ENCODE measurements at regions not wholly inside any gene's neighbourhood (a gene's known extent, or its start where the extent isn't known, plus 50 kb on each side); places are given as distances from the start of the nearest gene placed in this dataset.

DNA sequence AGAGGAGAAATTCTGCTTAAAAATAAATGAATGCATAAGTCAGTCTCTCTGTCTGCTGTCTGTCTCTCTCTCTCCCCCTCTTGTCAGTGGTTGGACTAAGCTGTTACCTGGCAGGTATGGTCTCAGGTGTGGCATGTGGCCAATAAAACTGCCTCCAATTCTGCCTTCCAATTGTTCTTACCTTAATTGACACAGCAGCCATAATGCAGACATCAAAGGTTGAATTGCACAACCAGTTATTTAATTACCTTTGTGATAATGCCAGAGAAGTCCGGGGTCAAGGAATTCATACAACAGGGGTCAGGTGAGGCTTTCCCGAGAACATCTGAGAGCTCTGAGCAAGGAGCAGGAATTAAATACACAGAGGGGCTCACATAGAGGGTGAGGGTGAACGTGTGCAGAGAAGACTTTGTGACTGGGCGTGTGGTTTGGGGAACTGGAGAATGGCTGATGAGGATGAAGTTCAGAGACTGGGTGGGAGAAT, 78.8 kb upstream of the CDYL2 start:
- H3K4me1 Mint-ChIP-seq (ENCODE audit: low read depth, unreplicated experiment) = no peaks in the 10 kb centered on the region
- H3K36me3 Mint-ChIP-seq (ENCODE audit: low read depth, unreplicated experiment) = no peaks in the 10 kb centered on the region
- H3K4me2 ChIP-seq (ENCODE audit: low read length) = no peak overlapping the region
- H3K9me3 Mint-ChIP-seq (ENCODE audit: unreplicated experiment) = no peaks in the 10 kb centered on the region
- no peak for TF ChIP-seq CTCF (IDR thresholded peaks at IDR 0.05; ENCODE audit: insufficient read depth, low read depth, low read length)
- no peak for TF ChIP-seq EZH2 (IDR thresholded peaks at IDR 0.05; ENCODE audit: insufficient read depth, low read length)
- H3K36me3 ChIP-seq (ENCODE audit: insufficient read depth, low read length) = no peaks in the 10 kb centered on the region
- H3K4me1 ChIP-seq (ENCODE audit: insufficient read depth, low read length) = no peaks in the 10 kb centered on the region
- no peak overlapping the region for H3K27ac ChIP-seq (ENCODE audit: low read depth, low read length)
- H3K27ac Mint-ChIP-seq (ENCODE audit: unreplicated experiment) = no peak overlapping the region
- no peaks in the 10 kb centered on the region for H3K79me2 ChIP-seq (ENCODE audit: insufficient read depth, low read length)
- FAIRE-seq = no peak
- H3K27me3 Mint-ChIP-seq (ENCODE audit: low read depth, unreplicated experiment) = peaks cover 16% of the 10 kb centered on the region
- peaks cover 5% of the 10 kb centered on the region for H3K27me3 ChIP-seq (ENCODE audit: insufficient read depth, low read length)
- no peak for DNase-seq (ENCODE audit: low read depth)
- no peak overlapping the region for H3K4me3 ChIP-seq (ENCODE audit: insufficient read depth, low read depth, low read length)
- H3K9me3 ChIP-seq (ENCODE audit: insufficient read depth, low read depth, low read length) = no peaks in the 10 kb centered on the region
- no peak overlapping the region for H3K9ac ChIP-seq (ENCODE audit: low read length)
- H3K4me3 Mint-ChIP-seq (ENCODE audit: unreplicated experiment) = no peak overlapping the region
- no peaks in the 10 kb centered on the region for H4K20me1 ChIP-seq (ENCODE audit: insufficient read depth, low read length)
- no peak overlapping the region for H2AFZ ChIP-seq (ENCODE audit: low read depth, low read length)

- Histone ChIP-seq H3K27me3 (ENCODE audit: insufficient read depth, low read length) (no peaks in the 10 kb centered on the region), H3K79me2 (ENCODE audit: insufficient read depth, low read length) (no peaks in the 10 kb centered on the region), H3K27ac (ENCODE audit: low read depth, low read length) (no peak overlapping the region), H3K9me3 (ENCODE audit: insufficient read depth, low read depth, low read length) (no peaks in the 10 kb centered on the region), H3K9ac (ENCODE audit: low read length) (no peak overlapping the region), H3K4me1 (ENCODE audit: insufficient read depth, low read length) (no peaks in the 10 kb centered on the region), H3K36me3 (ENCODE audit: insufficient read depth, low read length) (no peaks in the 10 kb centered on the region), H3K4me3 (ENCODE audit: insufficient read depth, low read depth, low read length) (no peak overlapping the region), H3K4me2 (ENCODE audit: low read length) (no peak overlapping the region), H4K20me1 (ENCODE audit: insufficient read depth, low read length) (no peaks in the 10 kb centered on the region), H2AFZ (ENCODE audit: low read depth, low read length) (no peak overlapping the region)
- Mint-ChIP-seq H3K4me3 (ENCODE audit: unreplicated experiment) (no peak overlapping the region), H3K27ac (ENCODE audit: unreplicated experiment) (no peak overlapping the region), H3K4me1 (ENCODE audit: low read depth, unreplicated experiment) (no peaks in the 10 kb centered on the region), H3K9me3 (ENCODE audit: unreplicated experiment) (no peaks in the 10 kb centered on the region), H3K27me3 (ENCODE audit: low read depth, unreplicated experiment) (no peaks in the 10 kb centered on the region), H3K36me3 (ENCODE audit: low read depth, unreplicated experiment) (no peaks in the 10 kb centered on the region)
- DNase-seq (ENCODE audit: low read depth) (no peak), FAIRE-seq (no peak)
- no peak for TF ChIP-seq CTCF (IDR thresholded peaks at IDR 0.05; ENCODE audit: insufficient read depth, low read depth, low read length)
- TF ChIP-seq EZH2 (IDR thresholded peaks at IDR 0.05; ENCODE audit: insufficient read depth, low read length) = no peak
These were observed 71.2 kb upstream of the CDYL2 start for GRCh38 chr16:80875616-80876015.

DNA sequence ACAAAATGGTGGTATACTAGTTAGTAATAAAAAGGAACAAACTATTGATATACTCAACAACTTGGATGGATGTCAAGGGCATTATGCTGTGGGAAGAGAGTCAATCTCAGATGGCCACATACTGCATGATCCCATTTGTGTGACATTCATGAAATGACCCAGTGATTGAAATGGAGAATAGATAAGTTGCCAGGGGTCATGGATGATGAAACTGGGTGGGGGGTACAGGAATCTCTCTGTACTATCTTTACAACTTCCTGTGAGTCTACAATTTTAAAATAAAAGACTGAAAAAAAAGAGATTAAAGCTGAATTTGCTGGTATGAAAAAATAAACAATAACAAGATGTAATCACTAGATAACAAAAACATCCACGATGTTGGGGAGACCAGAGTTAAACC, 70.5 kb upstream of the CDYL2 start:
- no peak overlapping the region for H3K4me2 ChIP-seq (ENCODE audit: low read length)
- no peaks in the 10 kb centered on the region for H3K36me3 Mint-ChIP-seq (ENCODE audit: low read depth, unreplicated experiment)
- no peak overlapping the region for H2AFZ ChIP-seq (ENCODE audit: low read depth, low read length)
- H3K9me3 Mint-ChIP-seq (ENCODE audit: unreplicated experiment) = no peaks in the 10 kb centered on the region
- H3K4me3 Mint-ChIP-seq (ENCODE audit: unreplicated experiment) = no peak overlapping the region
- no peaks in the 10 kb centered on the region for H3K4me1 Mint-ChIP-seq (ENCODE audit: low read depth, unreplicated experiment)
- no peaks in the 10 kb centered on the region for H3K27me3 ChIP-seq (ENCODE audit: insufficient read depth, low read length)
- TF ChIP-seq EZH2 (IDR thresholded peaks at IDR 0.05; ENCODE audit: insufficient read depth, low read length) (no peak), CTCF (IDR thresholded peaks at IDR 0.05; ENCODE audit: insufficient read depth, low read depth, low read length) (no peak)
- no peaks in the 10 kb centered on the region for H3K79me2 ChIP-seq (ENCODE audit: insufficient read depth, low read length)
- H3K4me1 ChIP-seq (ENCODE audit: insufficient read depth, low read length) = no peaks in the 10 kb centered on the region
- H3K27ac Mint-ChIP-seq (ENCODE audit: unreplicated experiment) = no peak overlapping the region
- no peaks in the 10 kb centered on the region for H3K9me3 ChIP-seq (ENCODE audit: insufficient read depth, low read depth, low read length)
- H3K4me3 ChIP-seq (ENCODE audit: insufficient read depth, low read depth, low read length) = no peak overlapping the region
- no peak overlapping the region for H3K27ac ChIP-seq (ENCODE audit: low read depth, low read length)
- no peak overlapping the region for H3K9ac ChIP-seq (ENCODE audit: low read length)
- DNase-seq (ENCODE audit: low read depth) = no peak
- H3K27me3 Mint-ChIP-seq (ENCODE audit: low read depth, unreplicated experiment) = no peaks in the 10 kb centered on the region
- no peaks in the 10 kb centered on the region for H3K36me3 ChIP-seq (ENCODE audit: insufficient read depth, low read length)
- FAIRE-seq = no peak
- no peaks in the 10 kb centered on the region for H4K20me1 ChIP-seq (ENCODE audit: insufficient read depth, low read length)
